HG03045 (cell line): ENCODE measurements at regions not wholly inside any gene's neighbourhood (a gene's known extent, or its start where the extent isn't known, plus 50 kb on each side); places are given as distances from the start of the nearest gene placed in this dataset.

Experiments
- ATAC-seq: cut with Tn5 transposase; IDR thresholded peaks from one replicate; pipeline ENCODE4 v1.9.1; 2021; ENCODE audit warnings: mild to moderate bottlenecking, moderate library complexity; ENCODE audit not compliant: unreplicated experiment

- ATAC-seq = no peak
Measured at GRCh38 chr2:4549666-4550210, 846.4 kb downstream of the DCDC2C start.

GRCh38 chr2:4551691-4552474 lies 848.5 kb downstream of the DCDC2C start:
- no peak for ATAC-seq

- ATAC-seq = no peak
Measured at GRCh38 chr2:4553241-4553640, 849.9 kb downstream of the DCDC2C start.

DNA sequence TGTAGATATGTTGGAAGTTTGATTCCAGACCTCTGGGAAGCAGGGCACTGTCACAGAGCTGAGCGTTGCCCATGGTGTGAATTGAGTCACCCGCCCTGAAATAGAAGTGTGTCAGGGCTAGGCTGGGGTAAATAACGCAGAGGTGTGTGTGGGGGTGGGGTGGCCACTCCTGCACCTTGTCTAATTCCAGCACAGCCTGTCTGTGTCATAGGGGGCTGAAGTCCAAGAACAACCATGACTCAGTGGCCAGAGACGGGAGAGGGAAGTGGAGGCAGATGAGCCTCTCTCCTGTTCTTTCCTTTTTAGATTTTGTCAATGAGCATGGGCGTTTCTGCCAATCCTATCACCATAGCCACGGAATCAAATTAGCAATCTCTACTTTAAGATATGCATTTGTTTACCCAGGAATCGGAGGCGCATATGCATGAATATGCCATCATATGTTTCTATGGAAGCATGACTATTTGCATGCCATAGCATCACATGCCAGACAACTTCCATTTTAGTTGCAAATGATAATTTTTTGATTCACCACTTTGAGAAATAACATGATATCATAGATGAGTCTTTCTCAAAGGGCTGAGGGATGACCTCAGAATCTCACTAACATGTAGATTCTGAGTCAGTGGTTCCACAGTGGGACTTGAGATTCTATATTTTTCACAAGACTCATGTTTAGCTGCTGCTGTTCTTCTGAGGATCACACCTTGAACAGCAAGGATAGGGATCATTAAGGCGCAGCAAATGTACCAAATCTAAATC lies 852.9 kb downstream of the DCDC2C start:
- no peak for ATAC-seq

GRCh38 chr2:4561196-4561595 lies 857.8 kb downstream of the DCDC2C start:
- ATAC-seq = no peak

DNA sequence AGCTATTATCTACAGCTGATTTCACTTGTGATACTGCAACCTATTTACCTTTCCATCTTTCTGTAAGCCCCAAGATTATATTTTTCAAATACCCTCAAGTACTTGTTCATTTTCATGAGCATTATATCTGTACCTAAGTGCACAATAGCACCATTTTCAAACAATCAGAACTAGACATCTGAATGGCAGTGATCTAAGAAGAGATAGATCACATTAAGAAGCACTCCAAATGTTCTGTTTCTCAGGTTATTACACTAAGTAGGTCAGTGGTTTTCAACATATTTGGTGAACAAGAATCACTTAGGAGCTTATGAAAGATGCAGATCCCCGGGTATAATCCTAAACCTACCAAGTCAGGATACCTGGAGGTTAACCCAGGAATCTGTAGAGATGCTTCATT lies 872.7 kb downstream of the DCDC2C start:
- ATAC-seq = no peak

GRCh38 chr2:4579977-4580376 lies 876.6 kb downstream of the DCDC2C start:
- no peak for ATAC-seq

GRCh38 chr2:4585057-4585635 lies 881.8 kb downstream of the DCDC2C start:
- no peak for ATAC-seq

GRCh38 chr2:4588606-4589005 lies 885.2 kb downstream of the DCDC2C start:
- no peak for ATAC-seq

GRCh38 chr2:4591261-4591660 lies 887.9 kb downstream of the DCDC2C start:
- no peak for ATAC-seq

DNA sequence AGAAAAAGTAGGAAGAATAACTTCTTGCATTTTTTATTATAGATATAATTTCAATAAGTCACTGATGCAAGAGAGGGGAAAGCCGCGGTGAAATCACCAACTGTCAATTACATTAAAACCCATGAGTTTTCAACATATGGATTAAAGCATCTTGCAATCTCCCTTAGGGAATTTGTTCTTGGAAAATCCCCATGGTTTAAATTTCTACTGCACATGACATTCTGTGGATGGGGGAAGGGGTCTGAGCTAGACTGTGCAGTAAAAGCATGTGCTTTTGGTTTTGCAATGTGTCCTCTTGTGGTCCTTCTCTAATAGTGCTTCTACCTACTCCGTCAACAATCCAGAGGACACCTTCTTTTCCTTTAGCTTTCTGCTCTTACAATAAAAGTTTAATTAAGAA lies 894.0 kb downstream of the DCDC2C start:
- ATAC-seq = no peak

GRCh38 chr2:4604767-4605166 lies 901.4 kb downstream of the DCDC2C start:
- ATAC-seq = no peak

DNA sequence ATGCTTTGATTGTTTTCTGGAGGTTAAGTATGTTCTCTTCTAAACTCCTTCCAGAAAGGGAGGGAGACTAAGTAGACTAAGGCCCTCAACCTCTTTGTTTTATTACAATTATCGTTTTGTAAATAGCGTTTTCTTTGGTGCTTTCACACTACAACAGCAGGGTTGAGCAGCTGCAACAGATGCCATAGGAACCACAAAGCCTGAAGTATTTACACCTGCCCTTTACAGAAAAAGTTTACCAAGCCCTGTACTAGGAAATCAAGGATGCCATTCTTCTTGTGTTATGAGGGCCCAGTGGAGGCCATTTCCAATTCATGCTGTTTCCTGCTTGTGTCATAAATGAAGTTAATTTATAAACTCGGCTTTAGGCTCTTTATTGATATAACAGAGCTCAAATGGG lies 914.8 kb downstream of the DCDC2C start:
- ATAC-seq = no peak

DNA sequence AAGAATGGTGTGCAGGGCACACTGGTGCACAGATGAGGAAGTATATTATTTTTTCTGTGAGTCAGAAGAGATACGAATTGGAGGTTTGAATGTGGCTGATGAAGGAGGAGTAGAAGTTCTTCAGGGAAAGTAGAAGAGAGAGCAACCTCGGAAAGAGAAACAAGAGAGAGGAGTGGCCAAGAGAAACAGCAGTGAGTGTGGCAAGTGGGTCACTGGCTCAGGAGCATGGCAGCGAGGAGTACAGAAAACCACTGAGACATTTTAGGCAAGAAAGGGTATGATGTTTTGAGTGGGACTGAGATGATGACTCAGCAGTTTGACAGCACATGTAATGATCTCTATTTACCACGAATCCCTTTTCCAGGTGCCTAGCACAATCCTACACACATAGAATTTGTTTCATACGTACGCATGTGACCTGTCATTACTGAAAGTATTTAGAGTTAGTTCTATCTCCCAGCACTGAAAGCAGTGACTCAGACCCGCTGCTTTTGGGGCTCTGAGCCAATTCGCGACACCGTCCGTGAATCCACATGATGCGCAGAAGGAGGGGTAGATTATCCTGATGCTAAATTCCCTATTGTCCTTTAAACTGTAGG lies 915.4 kb downstream of the DCDC2C start:
- ATAC-seq = no peak

DNA sequence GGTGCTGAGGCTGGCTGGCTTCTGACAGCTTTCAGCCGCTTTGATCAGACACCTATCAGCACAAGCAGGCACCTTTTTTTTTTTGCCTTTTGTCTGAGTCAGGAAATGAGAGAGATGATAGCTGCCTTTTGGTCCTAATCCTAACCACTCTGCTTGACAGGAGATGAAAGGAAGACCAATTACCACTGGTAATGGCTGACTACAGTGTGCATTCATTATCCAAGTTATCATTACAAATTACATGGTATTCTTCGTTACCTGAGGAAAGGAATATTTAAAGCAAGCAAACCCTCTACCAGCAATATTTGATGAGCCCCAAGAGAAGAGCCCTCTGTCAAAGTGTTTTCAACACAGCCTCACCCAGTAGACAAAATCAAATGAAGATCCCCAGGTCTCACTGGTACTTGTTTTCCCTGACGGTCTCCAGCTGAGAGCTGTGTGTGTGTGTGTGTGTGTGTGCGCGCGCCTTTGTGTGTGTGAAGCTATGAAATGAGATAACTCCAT lies 925.7 kb downstream of the DCDC2C start:
- no peak for ATAC-seq

GRCh38 chr2:4635289-4635688 lies 931.9 kb downstream of the DCDC2C start:
- no peak for ATAC-seq

- no peak for ATAC-seq
Measured at GRCh38 chr2:4653991-4654390, 950.6 kb downstream of the DCDC2C start.

DNA sequence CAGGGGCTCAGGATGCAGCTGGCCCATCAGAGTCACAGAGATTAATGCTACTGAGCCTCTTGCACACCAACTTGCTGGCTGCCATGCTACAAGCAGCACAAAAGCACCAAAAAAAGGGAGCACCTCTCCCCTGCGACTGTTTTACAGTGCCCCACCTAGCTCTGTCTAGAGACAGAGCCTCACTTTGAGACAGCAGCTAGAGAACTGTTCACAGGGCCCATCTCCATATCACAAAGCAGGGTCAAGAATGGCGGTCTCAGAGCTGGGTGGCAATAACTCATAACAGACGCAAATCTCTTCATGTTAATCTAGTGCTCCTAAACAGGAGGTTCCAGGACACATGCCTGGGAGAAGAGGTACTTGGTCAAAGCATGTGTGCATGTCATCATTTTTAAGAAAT lies 953.0 kb downstream of the DCDC2C start:
- no peak for ATAC-seq

GRCh38 chr2:4662161-4662779 lies 958.9 kb downstream of the DCDC2C start:
- no peak for ATAC-seq

- ATAC-seq = no peak
Measured at GRCh38 chr2:4668381-4668780, 965.0 kb downstream of the DCDC2C start.

GRCh38 chr2:4670331-4670730 lies 967.0 kb downstream of the DCDC2C start:
- no peak for ATAC-seq
